Duodenal mucosa (tissue), 2 donors: ENCODE measurements at regions not wholly inside any gene's neighbourhood (a gene's known extent, or its start where the extent isn't known, plus 50 kb on each side); places are given as distances from the start of the nearest gene placed in this dataset.
"Not testable (repeated sequence)": the region's sequence is repeated elsewhere in the genome, so short reads cannot be mapped to it uniquely, and the experiment has no call there.

Experiments used
- H3K27ac ChIP-seq: one replicate; pipeline ENCODE4 v1.7.0; 2013; ENCODE audit warnings: low read depth, low read length
- H3K27me3 ChIP-seq, 2 donors: one replicate each; pipeline ENCODE4 v1.7.0; 2013; ENCODE audit warnings: low read length in 2 of 2, control low read depth in 1 of 2; ENCODE audit not compliant: insufficient read depth in 2 of 2, control insufficient read depth in 1 of 2
- H3K36me3 ChIP-seq, 2 donors: one replicate each; pipeline ENCODE4 v1.7.0; 2013; ENCODE audit warnings: low read length in 2 of 2, control low read depth in 1 of 2; ENCODE audit not compliant: insufficient read depth in 2 of 2, control insufficient read depth in 1 of 2
- H3K4me1 ChIP-seq, 2 donors: one replicate each; pipeline ENCODE4 v1.7.0; 2013; ENCODE audit warnings: low read length in 2 of 2, control low read depth in 1 of 2; ENCODE audit not compliant: insufficient read depth in 2 of 2, control insufficient read depth in 1 of 2
- H3K4me3 ChIP-seq, 2 donors: one replicate each; pipeline ENCODE4 v1.7.0; 2013; ENCODE audit warnings: low read length in 2 of 2, low read depth in 1 of 2
- H3K9ac ChIP-seq, 2 donors: one replicate each; pipeline ENCODE4 v1.7.0; 2013; ENCODE audit warnings: low read length in 2 of 2, low read depth in 1 of 2
- H3K9me3 ChIP-seq, 2 donors: one replicate each; pipeline ENCODE4 v1.7.0; 2013; ENCODE audit warnings: low read length in 2 of 2, control low read depth in 1 of 2; ENCODE audit not compliant: control insufficient read depth in 1 of 2

- no peak overlapping the region for H3K9ac ChIP-seq
- no peak overlapping the region for H3K4me3 ChIP-seq
- peaks cover 8 to 16% of the 10 kb centered on the region in 2 donors for H3K9me3 ChIP-seq
- H3K27me3 ChIP-seq = no peaks in the 10 kb centered on the region
- no peak overlapping the region for H3K27ac ChIP-seq
- no peaks in the 10 kb centered on the region for H3K4me1 ChIP-seq
- H3K36me3 ChIP-seq = no peaks in the 10 kb centered on the region
These were observed 222.4 kb downstream of the CRLF2 start for GRCh38 chrX:989959-990510.

- H3K9ac ChIP-seq, H3K36me3 ChIP-seq, H3K27ac ChIP-seq, H3K4me1 ChIP-seq, H3K4me3 ChIP-seq, H3K27me3 ChIP-seq: not testable (repeated sequence)
- H3K9me3 ChIP-seq = peaks cover 14 to 16% of the 10 kb centered on the region in 2 donors
These were observed 223.9 kb downstream of the CRLF2 start for GRCh38 chrX:988530-988929.

DNA sequence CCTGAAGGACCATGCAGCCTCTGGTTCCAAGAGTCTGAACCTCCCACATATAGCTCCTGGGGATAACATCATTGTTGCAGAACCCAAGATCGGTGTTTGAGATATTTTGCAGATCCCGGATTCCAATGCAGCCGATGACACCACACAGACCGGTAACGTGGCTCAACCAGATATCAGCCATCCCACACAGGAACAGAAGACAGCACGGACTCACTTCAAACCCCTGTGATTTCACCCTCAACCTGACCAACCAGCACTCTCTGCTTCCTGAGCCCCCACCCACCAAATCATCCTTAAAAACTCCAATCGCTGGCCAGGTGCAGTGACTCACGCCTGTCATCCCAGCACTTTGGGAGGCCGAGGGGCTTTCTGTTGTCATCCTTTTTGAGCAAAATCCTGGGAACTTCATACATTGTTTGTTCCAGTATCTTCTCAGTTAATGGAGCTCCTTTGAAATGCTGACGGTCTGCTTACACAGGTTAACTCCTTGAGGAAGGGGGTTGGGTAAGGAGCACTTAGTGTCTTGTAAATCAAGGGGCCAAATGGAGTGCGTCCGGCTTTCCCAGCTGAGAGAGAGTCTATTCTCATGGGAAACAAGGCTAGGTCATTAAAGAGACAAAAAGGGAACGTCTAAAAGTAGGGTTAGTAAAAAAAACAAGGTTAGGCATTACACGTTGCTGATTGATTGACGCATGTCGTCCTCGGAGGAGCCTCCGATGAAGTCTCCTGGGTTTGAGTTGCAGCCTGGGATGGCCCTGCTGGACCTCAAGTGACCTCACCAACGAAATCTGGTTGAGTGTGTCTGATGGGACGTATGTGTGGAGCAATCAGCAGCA lies 230.4 kb downstream of the CRLF2 start:
- Histone ChIP-seq H3K4me3 (no peak overlapping the region), H3K36me3 (no peaks in the 10 kb centered on the region), H3K9ac (no peak overlapping the region), H3K9me3 (peaks cover 9 to 18% of the 10 kb centered on the region in 2 donors), H3K4me1 (no peaks in the 10 kb centered on the region), H3K27me3 (no peaks in the 10 kb centered on the region), H3K27ac (no peak overlapping the region)

DNA sequence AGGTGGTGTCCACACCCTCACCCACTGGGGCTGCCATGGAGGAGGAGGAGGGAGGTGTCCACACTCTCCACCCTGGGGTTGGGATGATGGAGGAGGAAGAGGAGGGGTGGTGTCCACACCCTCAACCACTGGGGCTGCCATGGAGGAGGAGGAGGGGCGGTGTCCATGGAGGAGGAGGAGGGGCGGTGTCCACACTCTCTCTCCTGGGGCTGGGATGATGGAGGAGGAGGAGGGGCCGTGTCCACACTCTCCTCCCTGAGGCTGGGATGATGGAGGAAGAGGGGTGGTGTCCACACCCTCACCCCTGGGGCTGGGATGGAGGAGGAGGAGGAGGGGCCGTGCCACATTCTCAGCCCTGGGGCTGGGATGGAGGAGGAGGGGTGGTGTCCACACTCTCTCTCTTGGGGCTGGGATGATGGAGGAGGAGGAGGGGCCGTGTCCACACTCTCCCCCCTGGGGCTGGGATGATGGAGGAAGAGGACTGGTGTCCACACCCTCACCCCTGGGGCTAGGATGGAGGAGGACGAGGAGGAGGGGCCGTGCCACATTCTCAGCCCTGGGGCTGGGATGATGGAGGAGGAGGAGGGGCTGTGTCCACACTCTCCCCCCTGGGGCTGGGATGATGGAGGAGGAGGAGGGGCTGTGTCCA lies 231.7 kb downstream of the CRLF2 start:
- no peaks in the 10 kb centered on the region for H3K27me3 ChIP-seq
- H3K9me3 ChIP-seq = peaks cover 13 to 17% of the 10 kb centered on the region in 2 donors
- H3K27ac ChIP-seq = no peak overlapping the region
- H3K4me1 ChIP-seq = no peaks in the 10 kb centered on the region
- no peaks in the 10 kb centered on the region for H3K36me3 ChIP-seq
- no peak overlapping the region for H3K9ac ChIP-seq
- no peak overlapping the region for H3K4me3 ChIP-seq

- H3K27ac ChIP-seq, H3K4me1 ChIP-seq: not testable (repeated sequence)
- peaks cover 13% of the 10 kb centered on the region in 2 donors for H3K9me3 ChIP-seq
These were observed 233.3 kb downstream of the CRLF2 start for GRCh38 chrX:979127-979526.

DNA sequence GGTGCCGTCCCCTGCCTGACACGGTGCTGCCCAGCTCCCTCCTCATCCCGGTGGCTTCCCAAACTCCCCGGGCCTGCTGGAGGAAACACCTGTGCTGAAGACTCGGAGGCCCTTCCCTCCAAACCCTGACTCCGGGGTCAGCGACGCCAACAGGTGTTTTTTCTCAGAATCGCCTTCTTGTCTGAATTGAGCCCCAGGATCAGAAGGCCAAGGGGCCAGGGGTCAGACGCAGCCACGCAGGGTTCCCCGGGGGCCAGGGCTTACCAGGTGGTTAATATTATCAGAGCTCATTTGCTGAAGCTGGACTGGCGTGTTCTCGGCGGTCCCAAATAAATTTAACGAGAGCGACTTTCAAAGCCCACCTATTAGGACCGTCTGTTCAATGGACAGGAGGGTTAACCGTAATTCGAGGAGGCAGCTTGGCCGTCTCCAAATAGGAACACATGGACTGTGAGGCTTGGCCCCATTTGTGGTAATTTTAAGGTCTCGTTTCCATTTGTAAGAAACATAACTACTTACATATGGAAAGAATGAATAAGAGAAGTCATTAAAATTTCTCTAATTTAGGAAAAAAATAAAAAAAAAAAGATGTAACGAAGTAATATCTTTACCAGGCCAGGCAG lies 239.3 kb downstream of the CRLF2 start:
- Histone ChIP-seq H3K9me3 (peaks cover 13 to 18% of the 10 kb centered on the region in 2 donors), H3K4me1 (no peaks in the 10 kb centered on the region), H3K36me3 (no peaks in the 10 kb centered on the region), H3K27me3 (no peaks in the 10 kb centered on the region), H3K4me3 (no peak overlapping the region), H3K9ac (no peak overlapping the region), H3K27ac (no peak overlapping the region)

More at GRCh38 chrX:979127-979526, 233.3 kb downstream of the CRLF2 start:
- H3K4me3 ChIP-seq, H3K27me3 ChIP-seq, H3K36me3 ChIP-seq, H3K9ac ChIP-seq: not testable (repeated sequence)

DNA sequence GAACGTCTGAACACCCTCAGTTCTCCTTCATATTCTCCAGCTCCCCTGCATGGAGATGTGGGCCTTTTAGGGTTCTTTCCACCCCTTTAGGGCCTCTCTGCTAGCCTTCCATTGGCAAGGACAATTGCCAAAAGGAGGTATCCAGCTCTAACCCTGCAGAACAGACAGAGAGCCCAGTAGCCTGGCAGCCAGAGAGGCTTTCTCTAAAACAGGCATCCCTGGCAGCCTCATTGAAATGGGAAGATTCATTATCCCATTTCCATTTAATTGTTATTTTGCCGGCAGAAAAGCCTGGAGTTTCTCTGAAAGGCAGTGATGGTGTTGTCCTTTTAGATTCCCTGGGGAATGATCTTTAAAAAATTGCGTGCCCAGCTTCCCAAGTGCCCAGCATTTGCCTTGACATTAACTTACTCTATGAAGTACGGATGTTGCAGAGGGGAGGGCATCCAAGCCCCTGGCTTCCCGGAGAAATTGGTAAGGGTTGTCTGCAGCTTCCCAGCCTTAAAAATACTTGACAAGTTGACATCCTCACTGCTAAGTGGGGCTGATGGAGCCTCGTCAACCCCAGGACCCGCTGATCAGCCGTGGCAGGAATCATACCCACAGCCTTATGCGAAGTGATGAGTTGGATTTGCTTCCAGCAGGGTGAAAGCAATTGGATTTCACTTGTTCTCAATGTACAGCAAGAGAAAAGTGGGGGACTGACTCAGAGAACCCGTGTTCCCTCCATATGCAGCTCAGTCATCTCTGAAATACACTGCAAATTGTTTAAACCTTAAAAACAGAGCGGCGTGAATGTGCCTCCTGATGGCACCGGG lies 244.1 kb downstream of the CRLF2 start:
- Histone ChIP-seq H3K9ac (no peak overlapping the region), H3K4me1 (no peaks in the 10 kb centered on the region), H3K36me3 (no peaks in the 10 kb centered on the region), H3K27me3 (no peaks in the 10 kb centered on the region), H3K27ac (no peak overlapping the region), H3K9me3 (peaks cover 7 to 10% of the 10 kb centered on the region in 2 donors), H3K4me3 (no peak overlapping the region)

GRCh38 chrX:966396-967070 lies 245.9 kb downstream of the CRLF2 start:
- Histone ChIP-seq H3K4me1 (no peaks in the 10 kb centered on the region), H3K27ac (no peak overlapping the region), H3K27me3 (no peaks in the 10 kb centered on the region), H3K36me3 (no peaks in the 10 kb centered on the region), H3K4me3 (no peak overlapping the region), H3K9ac (no peak overlapping the region), H3K9me3 (peaks cover 0 to 8% of the 10 kb centered on the region in 2 donors)

DNA sequence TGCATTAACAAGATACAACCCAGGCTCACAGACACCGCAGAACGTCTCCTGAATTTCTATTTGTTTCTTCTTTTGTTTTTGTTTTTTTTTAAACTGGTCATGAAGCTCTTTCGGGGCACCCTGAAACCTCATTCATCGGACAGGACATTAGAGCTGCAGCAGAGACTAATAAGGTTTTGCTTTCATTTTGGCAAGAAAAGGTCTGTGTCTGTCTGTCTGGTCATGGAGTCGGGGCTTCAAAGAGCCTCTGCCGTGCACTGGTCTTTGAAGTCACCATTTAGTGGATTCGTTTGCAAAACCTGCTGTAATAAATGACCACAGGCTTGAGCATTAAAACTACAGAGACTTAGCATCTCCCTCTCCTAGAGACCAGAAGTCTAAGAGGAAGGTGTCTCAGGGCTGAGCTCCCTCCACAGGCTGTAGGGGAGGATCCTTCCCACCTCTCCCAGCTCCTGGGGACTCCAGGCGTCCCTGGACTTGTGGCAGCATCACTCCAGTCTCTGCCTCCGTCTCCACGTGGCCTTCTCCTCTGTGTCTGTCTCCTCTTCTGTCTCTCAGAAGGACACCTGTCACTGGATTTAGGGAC lies 247.5 kb downstream of the CRLF2 start:
- H3K4me1 ChIP-seq = no peaks in the 10 kb centered on the region
- H3K27ac ChIP-seq = no peak overlapping the region
- H3K36me3 ChIP-seq = no peaks in the 10 kb centered on the region
- H3K27me3 ChIP-seq = no peaks in the 10 kb centered on the region
- H3K4me3 ChIP-seq = no peak overlapping the region
- H3K9ac ChIP-seq = no peak overlapping the region
- H3K9me3 ChIP-seq = peaks cover 0 to 2% of the 10 kb centered on the region in 2 donors
